Inflammatory macrophage treated with lipopolysaccharide for 4 hours (primary cell): ENCODE measurements at regions not wholly inside any gene's neighbourhood (a gene's known extent, or its start where the extent isn't known, plus 50 kb on each side); places are given as distances from the start of the nearest gene placed in this dataset.
"Not testable (repeated sequence)": the region's sequence is repeated elsewhere in the genome, so short reads cannot be mapped to it uniquely, and the experiment has no call there.

Source experiments
- DNase-seq: peaks from one replicate; pipeline ENCODE4 v3.0.0-alpha.2; 2020

- DNase-seq: no peak
Measured at GRCh38 chr4:173685831-173686210, 155.8 kb upstream of the HAND2 start.

- no peak for DNase-seq
Measured at GRCh38 chr4:173685165-173685830, 155.3 kb upstream of the HAND2 start.

GRCh38 chr4:173684223-173684622, 154.2 kb upstream of the HAND2 start:
- DNase-seq: no peak

- DNase-seq: no peak
Measured at GRCh38 chr4:173682609-173683008, 152.6 kb upstream of the HAND2 start.

- DNase-seq: no peak
Measured at GRCh38 chr4:173680278-173680677, 150.2 kb upstream of the HAND2 start.

GRCh38 chr4:173675446-173675845, 145.4 kb upstream of the HAND2 start:
- DNase-seq: no peak

GRCh38 chr4:173669460-173670179, 139.6 kb upstream of the HAND2 start:
- DNase-seq: no peak

GRCh38 chr4:173661001-173661400, 131.0 kb upstream of the HAND2 start:
- DNase-seq: no peak

GRCh38 chr4:173656898-173657297, 126.9 kb upstream of the HAND2 start:
- DNase-seq: no peak

- DNase-seq: no peak
Measured at GRCh38 chr4:173652283-173652931, 122.4 kb upstream of the HAND2 start.

GRCh38 chr4:173651651-173652282, 121.7 kb upstream of the HAND2 start:
- DNase-seq: no peak

GRCh38 chr4:173647902-173648301, 117.9 kb upstream of the HAND2 start:
- DNase-seq: no peak

GRCh38 chr4:173642509-173642908, 112.5 kb upstream of the HAND2 start:
- no peak for DNase-seq

GRCh38 chr4:173635395-173635794, 105.4 kb upstream of the HAND2 start:
- no peak for DNase-seq

GRCh38 chr4:173626277-173626676, 96.2 kb upstream of the HAND2 start:
- no peak for DNase-seq

- DNase-seq: not testable (repeated sequence)
Measured at GRCh38 chr4:173618648-173619047, 88.6 kb upstream of the HAND2 start.

- DNase-seq: no peak
Measured at GRCh38 chr4:173609158-173609557, 79.1 kb upstream of the HAND2 start.

- not testable (repeated sequence) for DNase-seq
Measured at GRCh38 chr4:173608632-173609031, 78.6 kb upstream of the HAND2 start.

GRCh38 chr4:173591760-173592159, 61.7 kb upstream of the HAND2 start:
- no peak for DNase-seq

GRCh38 chr4:173590697-173591096, 60.7 kb upstream of the HAND2 start:
- DNase-seq: no peak

- no peak for DNase-seq
Measured at GRCh38 chr4:173585876-173586572, 56.0 kb upstream of the HAND2 start.

GRCh38 chr4:173584506-173584905, 54.5 kb upstream of the HAND2 start:
- DNase-seq: no peak
